ENCODE measurements at regions not wholly inside any gene's neighbourhood (a gene's known extent, or its start where the extent isn't known, plus 50 kb on each side); places are given as distances from the start of the nearest gene placed in this dataset.

DNA sequence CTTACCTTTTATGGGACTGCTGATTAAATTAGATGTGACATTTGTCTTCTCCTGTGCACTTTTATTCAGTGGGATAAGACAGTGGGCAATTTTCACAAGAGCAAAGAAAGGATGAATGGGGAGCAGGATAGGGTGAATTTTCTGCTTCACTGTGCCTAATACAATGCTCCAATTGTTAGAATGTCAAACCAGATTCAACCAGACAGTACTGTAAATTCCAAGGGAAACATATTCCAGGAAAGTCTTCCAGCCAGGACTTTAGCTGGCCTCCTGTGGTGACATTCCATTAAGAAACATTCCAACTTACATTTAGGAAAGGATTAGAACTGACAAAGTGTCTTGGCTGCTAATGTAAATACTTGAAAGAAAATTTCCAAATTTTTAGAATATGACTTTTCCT, 100.1 kb upstream of the PROK2 start:
- Histone ChIP-seq H3K4me1 (ENCODE audit: control insufficient read depth in 1 of 2, insufficient read depth in 2 of 2, low read depth in 1 of 2, low read length in 1 of 2) (peaks cover 0 to 2% of the 10 kb centered on the region in 2 experiments; a peak in 1 of 4 replicates), H3K9me2 (no peaks in the 10 kb centered on the region), H3K27me3 (ENCODE audit: insufficient read depth) (no peaks in the 10 kb centered on the region; the same call in 1 of the 2 replicates), H3K4me2 (no peak overlapping the region), H3K27ac (ENCODE audit: low read depth in 2 of 2, low read length in 1 of 2) (no peak overlapping the region), H3K36me3 (replicated peaks in 1 of 2; ENCODE audit: control insufficient read depth in 1 of 2, insufficient read depth in 2 of 2, low read length in 1 of 2) (no peaks in the 10 kb centered on the region), H3K9ac (no peak overlapping the region), H2AFZ (ENCODE audit: low read depth) (no peak overlapping the region), H4K20me1 (ENCODE audit: insufficient read depth) (no peaks in the 10 kb centered on the region), H3K79me2 (ENCODE audit: insufficient read depth) (no peaks in the 10 kb centered on the region), H3F3A (replicated peaks; ENCODE audit: insufficient read depth) (no peaks in the 10 kb centered on the region), H3K9me3 (no peaks in the 10 kb centered on the region), H3K4me3 (ENCODE audit: low read depth in 2 of 2, low read length in 1 of 2) (no peak overlapping the region)
- POLR2A ChIA-PET: no interaction called here
- TF ChIP-seq YY1 (IDR thresholded peaks at IDR 0.05; ENCODE audit: low read depth) (no peak), RXRA (IDR thresholded peaks at IDR 0.05; ENCODE audit: borderline replicate concordance, low read depth) (no peak), MXI1 (IDR thresholded peaks at IDR 0.05; ENCODE audit: low read depth, low read length) (no peak), CHD2 (IDR thresholded peaks at IDR 0.05; ENCODE audit: low read length, partially characterized antibody) (no peak), SIN3A (IDR thresholded peaks at IDR 0.05; ENCODE audit: borderline replicate concordance, low read depth, low read length) (no peak), MEF2A (IDR thresholded peaks at IDR 0.05; ENCODE audit: borderline replicate concordance, low read depth) (no peak), ELF1 (IDR thresholded peaks at IDR 0.05) (no peak), FOXJ3 (CRISPR knock-in tag; IDR thresholded peaks at IDR 0.05) (no peak), NFIC (IDR thresholded peaks at IDR 0.05; ENCODE audit: borderline replicate concordance) (no peak), EZH2phosphoT487 (IDR thresholded peaks at IDR 0.05; ENCODE audit: borderline replicate concordance, low read depth) (no peak), POLR2AphosphoS5 (IDR thresholded peaks at IDR 0.05; ENCODE audit: low read depth, low read length) (no peak)
- TF ChIP-seq, protein P1, sequence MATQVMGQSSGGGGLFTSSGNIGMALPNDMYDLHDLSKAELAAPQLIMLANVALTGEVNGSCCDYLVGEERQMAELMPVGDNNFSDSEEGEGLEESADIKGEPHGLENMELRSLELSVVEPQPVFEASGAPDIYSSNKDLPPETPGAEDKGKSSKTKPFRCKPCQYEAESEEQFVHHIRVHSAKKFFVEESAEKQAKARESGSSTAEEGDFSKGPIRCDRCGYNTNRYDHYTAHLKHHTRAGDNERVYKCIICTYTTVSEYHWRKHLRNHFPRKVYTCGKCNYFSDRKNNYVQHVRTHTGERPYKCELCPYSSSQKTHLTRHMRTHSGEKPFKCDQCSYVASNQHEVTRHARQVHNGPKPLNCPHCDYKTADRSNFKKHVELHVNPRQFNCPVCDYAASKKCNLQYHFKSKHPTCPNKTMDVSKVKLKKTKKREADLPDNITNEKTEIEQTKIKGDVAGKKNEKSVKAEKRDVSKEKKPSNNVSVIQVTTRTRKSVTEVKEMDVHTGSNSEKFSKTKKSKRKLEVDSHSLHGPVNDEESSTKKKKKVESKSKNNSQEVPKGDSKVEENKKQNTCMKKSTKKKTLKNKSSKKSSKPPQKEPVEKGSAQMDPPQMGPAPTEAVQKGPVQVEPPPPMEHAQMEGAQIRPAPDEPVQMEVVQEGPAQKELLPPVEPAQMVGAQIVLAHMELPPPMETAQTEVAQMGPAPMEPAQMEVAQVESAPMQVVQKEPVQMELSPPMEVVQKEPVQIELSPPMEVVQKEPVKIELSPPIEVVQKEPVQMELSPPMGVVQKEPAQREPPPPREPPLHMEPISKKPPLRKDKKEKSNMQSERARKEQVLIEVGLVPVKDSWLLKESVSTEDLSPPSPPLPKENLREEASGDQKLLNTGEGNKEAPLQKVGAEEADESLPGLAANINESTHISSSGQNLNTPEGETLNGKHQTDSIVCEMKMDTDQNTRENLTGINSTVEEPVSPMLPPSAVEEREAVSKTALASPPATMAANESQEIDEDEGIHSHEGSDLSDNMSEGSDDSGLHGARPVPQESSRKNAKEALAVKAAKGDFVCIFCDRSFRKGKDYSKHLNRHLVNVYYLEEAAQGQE (IDR thresholded peaks at IDR 0.05; ENCODE audit: low read depth, low read length): no peak
- TF ChIP-seq, protein P2, sequence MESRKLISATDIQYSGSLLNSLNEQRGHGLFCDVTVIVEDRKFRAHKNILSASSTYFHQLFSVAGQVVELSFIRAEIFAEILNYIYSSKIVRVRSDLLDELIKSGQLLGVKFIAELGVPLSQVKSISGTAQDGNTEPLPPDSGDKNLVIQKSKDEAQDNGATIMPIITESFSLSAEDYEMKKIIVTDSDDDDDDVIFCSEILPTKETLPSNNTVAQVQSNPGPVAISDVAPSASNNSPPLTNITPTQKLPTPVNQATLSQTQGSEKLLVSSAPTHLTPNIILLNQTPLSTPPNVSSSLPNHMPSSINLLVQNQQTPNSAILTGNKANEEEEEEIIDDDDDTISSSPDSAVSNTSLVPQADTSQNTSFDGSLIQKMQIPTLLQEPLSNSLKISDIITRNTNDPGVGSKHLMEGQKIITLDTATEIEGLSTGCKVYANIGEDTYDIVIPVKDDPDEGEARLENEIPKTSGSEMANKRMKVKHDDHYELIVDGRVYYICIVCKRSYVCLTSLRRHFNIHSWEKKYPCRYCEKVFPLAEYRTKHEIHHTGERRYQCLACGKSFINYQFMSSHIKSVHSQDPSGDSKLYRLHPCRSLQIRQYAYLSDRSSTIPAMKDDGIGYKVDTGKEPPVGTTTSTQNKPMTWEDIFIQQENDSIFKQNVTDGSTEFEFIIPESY (IDR thresholded peaks at IDR 0.05; ENCODE audit: borderline replicate concordance, low read depth): no peak
- TF ChIP-seq, protein P3, sequence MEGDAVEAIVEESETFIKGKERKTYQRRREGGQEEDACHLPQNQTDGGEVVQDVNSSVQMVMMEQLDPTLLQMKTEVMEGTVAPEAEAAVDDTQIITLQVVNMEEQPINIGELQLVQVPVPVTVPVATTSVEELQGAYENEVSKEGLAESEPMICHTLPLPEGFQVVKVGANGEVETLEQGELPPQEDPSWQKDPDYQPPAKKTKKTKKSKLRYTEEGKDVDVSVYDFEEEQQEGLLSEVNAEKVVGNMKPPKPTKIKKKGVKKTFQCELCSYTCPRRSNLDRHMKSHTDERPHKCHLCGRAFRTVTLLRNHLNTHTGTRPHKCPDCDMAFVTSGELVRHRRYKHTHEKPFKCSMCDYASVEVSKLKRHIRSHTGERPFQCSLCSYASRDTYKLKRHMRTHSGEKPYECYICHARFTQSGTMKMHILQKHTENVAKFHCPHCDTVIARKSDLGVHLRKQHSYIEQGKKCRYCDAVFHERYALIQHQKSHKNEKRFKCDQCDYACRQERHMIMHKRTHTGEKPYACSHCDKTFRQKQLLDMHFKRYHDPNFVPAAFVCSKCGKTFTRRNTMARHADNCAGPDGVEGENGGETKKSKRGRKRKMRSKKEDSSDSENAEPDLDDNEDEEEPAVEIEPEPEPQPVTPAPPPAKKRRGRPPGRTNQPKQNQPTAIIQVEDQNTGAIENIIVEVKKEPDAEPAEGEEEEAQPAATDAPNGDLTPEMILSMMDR (IDR thresholded peaks at IDR 0.05): no peak
- TF ChIP-seq, protein P4, sequence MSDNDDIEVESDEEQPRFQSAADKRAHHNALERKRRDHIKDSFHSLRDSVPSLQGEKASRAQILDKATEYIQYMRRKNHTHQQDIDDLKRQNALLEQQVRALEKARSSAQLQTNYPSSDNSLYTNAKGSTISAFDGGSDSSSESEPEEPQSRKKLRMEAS (IDR thresholded peaks at IDR 0.05; ENCODE audit: low read depth): no peak
- CTCF ChIA-PET: interaction anchor here (1.4 kb wide), 1 partner anchor 10 kb away, joined by 5 read pairs; no protein-coding TSS in a partner anchor
- no peak for DNase-seq
